OCI-LY3 (cell line): ENCODE measurements at regions not wholly inside any gene's neighbourhood (a gene's known extent, or its start where the extent isn't known, plus 50 kb on each side); places are given as distances from the start of the nearest gene placed in this dataset.

Experiments used
- EZH2phosphoT487 ChIP-seq: fragments of 200-600 bp; shearing (Covaris generic); IDR thresholded peaks from 2 replicates; pipeline ENCODE4 v1.6.1; 2018; ENCODE audit warnings: antibody characterized with exemption, mixed run types, low read depth
- TF ChIP-seq, protein P1 (sequence below): fragments of 200-600, 300-600 bp; sonication (generic); IDR thresholded peaks from 2 replicates; pipeline ENCODE4 v1.5.1; 2014; ENCODE audit warnings: antibody characterized with exemption, low read length, low read depth

DNA sequence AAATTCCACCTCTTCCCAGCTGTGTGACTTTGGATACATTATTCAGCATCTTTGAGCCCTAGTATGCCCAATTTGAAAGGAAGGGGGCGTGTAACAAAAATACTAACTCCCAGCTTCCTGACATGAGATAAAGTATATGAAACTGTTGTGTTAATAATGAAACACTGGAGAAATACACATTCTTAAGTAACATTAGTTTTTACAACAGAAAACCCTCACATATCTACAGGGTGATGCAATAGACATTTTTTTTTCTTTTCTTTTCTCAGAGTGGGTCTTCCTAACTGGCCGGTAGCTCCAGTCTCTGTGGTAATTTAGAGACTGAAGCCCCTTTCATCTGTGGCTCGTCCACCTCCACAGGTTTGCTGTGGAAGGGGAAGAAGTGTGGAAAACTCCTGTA is 79.5 kb downstream of the CD83 start:
- TF ChIP-seq, protein P1, sequence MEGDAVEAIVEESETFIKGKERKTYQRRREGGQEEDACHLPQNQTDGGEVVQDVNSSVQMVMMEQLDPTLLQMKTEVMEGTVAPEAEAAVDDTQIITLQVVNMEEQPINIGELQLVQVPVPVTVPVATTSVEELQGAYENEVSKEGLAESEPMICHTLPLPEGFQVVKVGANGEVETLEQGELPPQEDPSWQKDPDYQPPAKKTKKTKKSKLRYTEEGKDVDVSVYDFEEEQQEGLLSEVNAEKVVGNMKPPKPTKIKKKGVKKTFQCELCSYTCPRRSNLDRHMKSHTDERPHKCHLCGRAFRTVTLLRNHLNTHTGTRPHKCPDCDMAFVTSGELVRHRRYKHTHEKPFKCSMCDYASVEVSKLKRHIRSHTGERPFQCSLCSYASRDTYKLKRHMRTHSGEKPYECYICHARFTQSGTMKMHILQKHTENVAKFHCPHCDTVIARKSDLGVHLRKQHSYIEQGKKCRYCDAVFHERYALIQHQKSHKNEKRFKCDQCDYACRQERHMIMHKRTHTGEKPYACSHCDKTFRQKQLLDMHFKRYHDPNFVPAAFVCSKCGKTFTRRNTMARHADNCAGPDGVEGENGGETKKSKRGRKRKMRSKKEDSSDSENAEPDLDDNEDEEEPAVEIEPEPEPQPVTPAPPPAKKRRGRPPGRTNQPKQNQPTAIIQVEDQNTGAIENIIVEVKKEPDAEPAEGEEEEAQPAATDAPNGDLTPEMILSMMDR, result no peak
- TF ChIP-seq EZH2phosphoT487, result no peak
